GM23248 (cell line): ENCODE measurements at regions not wholly inside any gene's neighbourhood (a gene's known extent, or its start where the extent isn't known, plus 50 kb on each side); places are given as distances from the start of the nearest gene placed in this dataset.
"Not testable (repeated sequence)": the region's sequence is repeated elsewhere in the genome, so short reads cannot be mapped to it uniquely, and the experiment has no call there.

Source experiments
- EZH2 ChIP-seq: fragments of 200-600 bp; sonication (generic); IDR thresholded peaks from 2 replicates; pipeline ENCODE4 v1.6.1; 2018; ENCODE audit warnings: antibody characterized with exemption, mild to moderate bottlenecking; ENCODE audit not compliant: insufficient read depth, poor library complexity, severe bottlenecking
- EZH2phosphoT487 ChIP-seq: fragments of 200-600 bp; sonication (generic); IDR thresholded peaks from 2 replicates; pipeline ENCODE4 v1.6.1; 2018; ENCODE audit warnings: antibody characterized with exemption, moderate library complexity, mild to moderate bottlenecking, low read depth; ENCODE audit not compliant: insufficient read depth

DNA sequence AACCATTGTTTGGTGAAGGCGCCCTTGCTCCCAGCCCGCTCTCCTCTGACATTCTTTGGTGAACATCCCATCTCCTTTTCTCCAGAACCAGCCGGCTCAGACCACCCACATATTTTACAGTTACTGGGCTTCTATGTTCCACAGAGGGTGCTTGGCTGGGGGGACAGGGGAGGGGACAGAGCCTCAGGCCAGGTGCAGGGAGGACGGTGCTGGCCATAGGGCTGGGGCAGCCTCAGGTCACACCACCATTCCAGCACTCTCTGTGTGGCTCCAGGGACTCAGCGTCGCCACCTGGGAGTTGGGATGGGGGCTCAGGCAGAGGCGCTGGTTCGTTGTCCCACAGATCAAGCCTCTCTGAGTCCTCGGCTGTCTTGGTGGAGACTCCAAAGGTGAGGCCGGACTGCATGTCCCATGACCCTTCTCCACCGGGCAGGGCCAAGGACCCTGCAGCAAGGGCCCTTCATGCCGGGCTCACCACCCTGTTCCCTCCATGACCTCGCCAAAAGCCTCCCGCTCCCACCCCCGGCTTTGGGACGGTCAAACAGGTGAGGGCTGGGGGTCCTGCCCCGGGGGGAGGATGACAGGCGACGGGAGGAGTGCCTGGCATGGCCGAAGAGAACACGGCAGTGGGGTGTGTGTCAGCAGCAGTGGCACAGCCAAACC lies 176.4 kb downstream of the NPIPB11 start:
- not testable (repeated sequence) for TF ChIP-seq EZH2phosphoT487, EZH2
